CD4-positive, alpha-beta T cell (primary cell): ENCODE measurements at regions not wholly inside any gene's neighbourhood (a gene's known extent, or its start where the extent isn't known, plus 50 kb on each side); places are given as distances from the start of the nearest gene placed in this dataset.
A peak's percentile ranks its signal among the peaks of the same experiment; 100 is the strongest.

Experiments used
- ATAC-seq: fragments of 200-7000 bp; cut with Tn5 transposase; one replicate; pipeline ENCODE4 v1.10.0; 2022; ENCODE audit warnings: mild to moderate bottlenecking; ENCODE audit not compliant: poor library complexity
- CTCF ChIA-PET: fragments of 350-600 bp; sonication (Branson Sonifier 250); formaldehyde crosslinking; loops from one replicate; lab custom pipeline; 2021; ENCODE audit warnings: antibody characterized with exemption, inconsistent platforms; lab: Charles Lee
- POLR2A ChIA-PET: fragments of 350-600 bp; sonication (Branson Sonifier 250); formaldehyde crosslinking; loops from one replicate; lab custom pipeline; 2021; ENCODE audit warnings: antibody characterized with exemption, inconsistent platforms; lab: Charles Lee
- DNase-seq, 14 experiments: peaks; one replicate each; pipeline ENCODE4 v3.0.0-alpha.2; 2013 to 2020; ENCODE audit warnings: mixed read lengths in 2 of 14
- H3K27ac ChIP-seq, 2 donors: one replicate each; pipeline versions ENCODE4 v1.5.1 to v1.7.0; 2013; ENCODE audit warnings: low read length in 2 of 2, low read depth in 1 of 2, mild to moderate bottlenecking in 1 of 2
- H3K27me3 ChIP-seq, 2 experiments: 1 replicate in 1 of 2; 2 replicates in 1 of 2; pipeline versions ENCODE4 v1.6.1 to v1.7.0; 2013; ENCODE audit warnings: low read length in 2 of 2, control low read depth in 1 of 2, mild to moderate bottlenecking in 1 of 2, moderate library complexity in 1 of 2; ENCODE audit not compliant: insufficient read depth in 2 of 2, control insufficient read depth in 1 of 2
- H3K36me3 ChIP-seq: one replicate; pipeline ENCODE4 v1.6.1; 2013; ENCODE audit warnings: low read length, control low read depth; ENCODE audit not compliant: insufficient read depth
- H3K4me1 ChIP-seq: one replicate; pipeline ENCODE4 v1.6.1; 2013; ENCODE audit warnings: low read length, control low read depth; ENCODE audit not compliant: insufficient read depth
- H3K4me3 ChIP-seq: one replicate; pipeline ENCODE4 v1.5.1; 2013; ENCODE audit warnings: mild to moderate bottlenecking, low read length, moderate library complexity
- H3K9me3 ChIP-seq, 2 experiments: 1 replicate in 1 of 2; 2 replicates in 1 of 2; pipeline versions ENCODE4 v1.6.1 to v1.7.0; 2013; ENCODE audit warnings: low read length in 2 of 2, mild to moderate bottlenecking in 2 of 2, control low read depth in 1 of 2, moderate library complexity in 1 of 2; ENCODE audit not compliant: control insufficient read depth in 1 of 2, insufficient read depth in 1 of 2
- H3K27ac Mint-ChIP-seq: one replicate; pipeline ENCODE4 v1.8.0; 2020; ENCODE audit warnings: mixed read lengths
- H3K27me3 Mint-ChIP-seq: one replicate; pipeline ENCODE4 v1.8.0; 2021; ENCODE audit warnings: mixed read lengths
- H3K36me3 Mint-ChIP-seq: one replicate; pipeline ENCODE4 v1.8.0; 2021; ENCODE audit warnings: low read depth, mixed read lengths
- H3K4me1 Mint-ChIP-seq: one replicate; pipeline ENCODE4 v1.8.0; 2021; ENCODE audit warnings: low read depth, mixed read lengths
- H3K4me3 Mint-ChIP-seq: one replicate; pipeline ENCODE4 v1.8.0; 2020; ENCODE audit warnings: mild to moderate bottlenecking, mixed read lengths
- H3K9me3 Mint-ChIP-seq: one replicate; pipeline ENCODE4 v1.8.0; 2020; ENCODE audit warnings: mixed read lengths
- CTCF ChIP-seq: fragments of 200-600 bp; IDR thresholded peaks from one replicate; pipeline ENCODE4 v1.8.0; 2022; ENCODE audit warnings: antibody characterized with exemption, mild to moderate bottlenecking
- intact Hi-C, 2 experiments: fragments of 100-400 bp; cut with DNase I in 1 of 2; cut with micrococcal nuclease in 1 of 2; formaldehyde crosslinking; loops; one replicate each; pipeline versions ENCODE4 v1.15.1 to v1.9.0; 2023 to 2025; cut with DNase I, micrococcal nuclease

GRCh38 chr10:3472287-3473051, 299.9 kb upstream of the PITRM1 start:
- Histone ChIP-seq H3K9me3 (no peaks in the 10 kb centered on the region), H3K27me3 (no peaks in the 10 kb centered on the region), H3K4me3 (peak overlapping the region; percentile 54), H3K4me1 (peaks cover 34% of the 10 kb centered on the region), H3K36me3 (no peaks in the 10 kb centered on the region), H3K27ac (no peak overlapping the region)
- no peaks in the 10 kb centered on the region for H3K27me3 Mint-ChIP-seq
- H3K4me1 Mint-ChIP-seq = peaks cover 44% of the 10 kb centered on the region
- H3K36me3 Mint-ChIP-seq = no peaks in the 10 kb centered on the region
- CTCF ChIA-PET = no interaction called here
- H3K27ac Mint-ChIP-seq = peak overlapping the region; percentile 82
- H3K4me3 Mint-ChIP-seq = peak overlapping the region; percentile 89
- ATAC-seq (peak; percentile 39), DNase-seq (peak in 3 of 14 experiments; percentile 35 to 53 (median 41))
- no peaks in the 10 kb centered on the region for H3K9me3 Mint-ChIP-seq
- POLR2A ChIA-PET = interaction anchor here (0.9 to 1.7 kb wide), 6 partner anchors 12 to 313 kb away, joined by 3 to 8 read pairs (median 3); partner anchors contain the start of gene KLF6
- no peak for TF ChIP-seq CTCF
- intact Hi-C loops = no loop called here

- CTCF ChIA-PET = no interaction called here
- POLR2A ChIA-PET = interaction anchor here (1.0 to 1.7 kb wide), 4 partner anchors 11 to 314 kb away, joined by 3 to 8 read pairs (median 3); partner anchors contain the start of gene KLF6
Measured at GRCh38 chr10:3471927-3472286, 299.3 kb upstream of the PITRM1 start.

GRCh38 chr10:3471472-3471871, 298.9 kb upstream of the PITRM1 start:
- Histone ChIP-seq H3K4me1 (peaks cover 40% of the 10 kb centered on the region), H3K4me3 (no peak overlapping the region), H3K36me3 (no peaks in the 10 kb centered on the region), H3K9me3 (no peaks in the 10 kb centered on the region), H3K27me3 (no peaks in the 10 kb centered on the region), H3K27ac (no peak overlapping the region)
- H3K4me3 Mint-ChIP-seq = peak overlapping the region; percentile 89
- CTCF ChIA-PET = no interaction called here
- H3K27me3 Mint-ChIP-seq = no peaks in the 10 kb centered on the region
- no peak for TF ChIP-seq CTCF
- H3K36me3 Mint-ChIP-seq = no peaks in the 10 kb centered on the region
- POLR2A ChIA-PET = no interaction called here
- no peak overlapping the region for H3K27ac Mint-ChIP-seq
- ATAC-seq = no peak
- intact Hi-C loops = no loop called here
- peaks cover 52% of the 10 kb centered on the region for H3K4me1 Mint-ChIP-seq
- DNase-seq = no peak
- no peaks in the 10 kb centered on the region for H3K9me3 Mint-ChIP-seq

More at GRCh38 chr10:3471927-3472286, 299.3 kb upstream of the PITRM1 start:
- H3K27me3 ChIP-seq = no peaks in the 10 kb centered on the region
- Mint-ChIP-seq H3K36me3 (no peaks in the 10 kb centered on the region), H3K4me3 (peak overlapping the region; percentile 89), H3K4me1 (peaks cover 50% of the 10 kb centered on the region), H3K27me3 (no peaks in the 10 kb centered on the region), H3K27ac (peak overlapping the region; percentile 82), H3K9me3 (no peaks in the 10 kb centered on the region)
- TF ChIP-seq CTCF = no peak
- H3K36me3 ChIP-seq = no peaks in the 10 kb centered on the region
- intact Hi-C loops = no loop called here
- peak overlapping the region; percentile 54 for H3K4me3 ChIP-seq
- ATAC-seq (no peak), DNase-seq (no peak)
- H3K4me1 ChIP-seq = peaks cover 40% of the 10 kb centered on the region
- no peaks in the 10 kb centered on the region for H3K9me3 ChIP-seq
- no peak overlapping the region for H3K27ac ChIP-seq
